ENCODE measurements at regions not wholly inside any gene's neighbourhood (a gene's known extent, or its start where the extent isn't known, plus 50 kb on each side); places are given as distances from the start of the nearest gene placed in this dataset.

- DNase-seq = no peak
Measured at GRCh38 chr5:74250304-74251102, 390.0 kb downstream of the ENC1 start.

- no peak for DNase-seq
Measured at GRCh38 chr5:74248576-74248975, 392.0 kb downstream of the ENC1 start.

GRCh38 chr5:74244406-74244805 lies 396.1 kb downstream of the ENC1 start:
- DNase-seq = no peak

- DNase-seq = no peak
Measured at GRCh38 chr5:74243634-74244033, 396.9 kb downstream of the ENC1 start.

GRCh38 chr5:74242516-74242915 lies 398.0 kb downstream of the ENC1 start:
- DNase-seq = no peak

GRCh38 chr5:74241751-74242140 lies 398.8 kb downstream of the ENC1 start:
- no peak for DNase-seq

GRCh38 chr5:74240783-74241750 lies 399.5 kb downstream of the ENC1 start:
- no peak for DNase-seq

GRCh38 chr5:74239261-74239660 lies 401.3 kb downstream of the ENC1 start:
- no peak for DNase-seq

GRCh38 chr5:74237571-74238145 lies 402.9 kb downstream of the ENC1 start:
- no peak for DNase-seq

GRCh38 chr5:74235552-74235951 lies 405.0 kb downstream of the ENC1 start:
- DNase-seq = no peak

- no peak for DNase-seq
Measured at GRCh38 chr5:74233571-74233970, 407.0 kb downstream of the ENC1 start.

GRCh38 chr5:74233091-74233490 lies 407.4 kb downstream of the ENC1 start:
- no peak for DNase-seq

GRCh38 chr5:74232276-74232675 lies 408.3 kb downstream of the ENC1 start:
- DNase-seq = no peak

- DNase-seq = no peak
Measured at GRCh38 chr5:74231697-74232096, 408.8 kb downstream of the ENC1 start.

GRCh38 chr5:74226716-74227485 lies 413.6 kb downstream of the ENC1 start:
- no peak for DNase-seq

GRCh38 chr5:74225587-74225986 lies 414.9 kb downstream of the ENC1 start:
- no peak for DNase-seq

- DNase-seq = no peak
Measured at GRCh38 chr5:74224331-74224730, 416.2 kb downstream of the ENC1 start.

- no peak for DNase-seq
Measured at GRCh38 chr5:74222806-74223205, 417.7 kb downstream of the ENC1 start.

- no peak for DNase-seq
Measured at GRCh38 chr5:74221413-74221812, 419.1 kb downstream of the ENC1 start.

- no peak for DNase-seq
Measured at GRCh38 chr5:74216012-74216411, 424.5 kb downstream of the ENC1 start.

- no peak for DNase-seq
Measured at GRCh38 chr5:74212336-74212735, 428.2 kb downstream of the ENC1 start.

- no peak for DNase-seq
Measured at GRCh38 chr5:74209571-74209970, 431.0 kb downstream of the ENC1 start.
